NCI-H1930 (cell line): ENCODE measurements at regions not wholly inside any gene's neighbourhood (a gene's known extent, or its start where the extent isn't known, plus 50 kb on each side); places are given as distances from the start of the nearest gene placed in this dataset.
"Not testable (repeated sequence)": the region's sequence is repeated elsewhere in the genome, so short reads cannot be mapped to it uniquely, and the experiment has no call there.

Experiments used
- DNase-seq, 2 experiments: peaks; one replicate each; lab custom pipeline; 2025; lab: John Stamatoyannopoulos, UW

DNA sequence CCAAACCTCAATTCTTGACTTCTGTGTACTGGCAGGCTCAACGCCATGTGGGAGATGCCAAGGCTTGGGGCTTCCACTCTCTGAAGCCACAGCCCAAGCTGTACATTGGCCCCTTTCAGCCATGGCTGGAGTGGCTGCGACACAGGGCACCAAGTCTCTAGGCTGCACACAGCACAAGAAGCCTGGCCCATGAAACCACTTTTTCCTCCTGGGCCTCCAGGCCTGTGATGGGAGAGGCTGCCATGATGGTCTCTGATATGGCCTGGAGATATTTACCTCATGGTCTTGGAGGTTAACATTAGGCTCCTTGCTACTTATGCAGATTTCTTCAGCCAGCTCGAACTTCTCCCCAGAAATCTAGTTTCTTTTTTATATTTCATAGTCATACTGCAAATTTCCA lies 724.1 kb downstream of the RNF144A start:
- not testable (repeated sequence) for DNase-seq

GRCh38 chr2:7646024-7646423 lies 728.8 kb downstream of the RNF144A start:
- DNase-seq = no peak

- no peak for DNase-seq
These were observed 729.4 kb downstream of the RNF144A start for GRCh38 chr2:7646661-7647060.

- no peak for DNase-seq
These were observed 731.1 kb downstream of the RNF144A start for GRCh38 chr2:7648221-7648795.

GRCh38 chr2:7649461-7650228 lies 732.4 kb downstream of the RNF144A start:
- DNase-seq = no peak

DNA sequence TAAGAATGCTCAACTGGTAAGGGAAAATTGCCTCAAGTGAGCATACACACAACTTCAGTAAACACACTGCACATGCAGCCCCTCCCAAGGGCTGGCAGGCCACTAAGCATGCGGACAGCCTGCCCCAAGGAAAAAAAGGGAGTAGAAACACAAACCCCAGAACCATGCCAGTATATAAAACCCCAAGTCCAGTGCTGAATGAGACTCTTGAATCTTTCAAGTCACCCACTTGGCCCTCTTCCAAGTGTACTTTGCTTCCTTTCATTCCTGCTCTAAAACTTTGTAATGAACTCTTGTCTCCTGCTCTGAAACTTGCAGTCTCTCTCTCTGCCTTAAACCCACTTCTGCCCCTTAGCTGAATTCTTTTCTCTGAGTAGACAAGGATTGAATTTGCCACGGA lies 736.4 kb downstream of the RNF144A start:
- no peak for DNase-seq

DNA sequence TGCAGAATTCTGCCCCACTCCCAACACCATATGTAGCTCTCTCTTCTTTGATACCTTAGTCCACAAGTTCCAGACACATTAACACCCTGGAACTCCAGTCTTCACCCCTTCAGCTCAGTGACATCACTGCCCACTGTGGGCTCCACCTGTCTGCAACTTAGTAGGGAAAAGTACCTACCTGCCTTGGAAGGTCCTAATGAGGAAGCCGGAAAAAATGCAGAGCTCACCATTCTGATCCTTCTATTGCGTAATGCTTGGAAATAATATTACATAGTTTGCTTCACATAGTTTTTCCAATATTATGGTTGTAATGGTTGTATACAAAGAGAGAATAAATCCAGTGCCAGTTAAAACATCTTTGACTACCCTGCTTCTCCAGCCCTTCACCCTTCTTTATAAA lies 738.4 kb downstream of the RNF144A start:
- no peak for DNase-seq

GRCh38 chr2:7657526-7657925 lies 740.3 kb downstream of the RNF144A start:
- not testable (repeated sequence) for DNase-seq

DNA sequence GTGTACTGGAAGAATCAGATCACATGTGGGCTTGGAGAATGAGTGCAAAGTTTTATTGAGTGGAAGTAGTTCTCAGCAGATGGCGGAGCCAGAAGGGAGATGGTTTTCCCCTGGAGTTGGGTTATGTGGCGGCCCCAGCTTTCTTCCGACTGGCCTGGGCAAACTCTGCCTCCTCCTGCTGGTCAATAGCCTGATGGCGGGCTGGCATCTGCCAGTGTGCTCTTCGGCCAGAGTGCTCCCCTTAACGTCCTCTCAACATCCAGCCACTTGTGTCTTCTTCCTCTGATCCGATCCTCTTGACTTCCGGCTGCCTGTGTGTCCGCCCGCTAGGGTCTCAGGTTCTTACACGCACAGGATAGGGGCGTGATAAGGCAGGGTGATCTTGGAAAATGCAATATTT lies 741.3 kb downstream of the RNF144A start:
- no peak for DNase-seq

GRCh38 chr2:7660816-7661215 lies 743.6 kb downstream of the RNF144A start:
- DNase-seq = no peak

GRCh38 chr2:7661502-7661901 lies 744.3 kb downstream of the RNF144A start:
- DNase-seq = no peak

- no peak for DNase-seq
These were observed 748.7 kb downstream of the RNF144A start for GRCh38 chr2:7665880-7666279.

GRCh38 chr2:7666596-7667259 lies 749.5 kb downstream of the RNF144A start:
- DNase-seq = no peak

- no peak for DNase-seq
These were observed 750.1 kb downstream of the RNF144A start for GRCh38 chr2:7667260-7667757.

- no peak for DNase-seq
These were observed 753.9 kb downstream of the RNF144A start for GRCh38 chr2:7670905-7671641.

GRCh38 chr2:7672027-7672684 lies 754.9 kb downstream of the RNF144A start:
- no peak for DNase-seq

DNA sequence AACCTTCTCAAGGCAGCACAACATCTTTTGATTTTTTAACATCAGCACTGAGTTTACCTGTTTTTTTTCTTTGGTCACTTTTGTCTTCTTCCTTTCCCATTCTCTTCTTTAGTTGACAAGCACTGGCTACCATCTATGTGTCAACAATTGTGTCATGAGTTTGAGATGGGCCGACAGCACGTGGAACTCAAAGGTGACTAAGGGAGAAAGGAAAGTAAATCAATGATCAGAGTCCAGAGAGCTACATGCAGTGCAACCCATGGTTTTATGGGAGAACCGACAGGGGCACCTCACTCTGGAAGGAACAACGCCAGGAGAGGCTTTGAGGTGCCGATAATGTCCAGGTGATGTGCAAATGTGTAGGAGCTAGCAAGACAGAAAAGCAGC lies 755.5 kb downstream of the RNF144A start:
- no peak for DNase-seq

DNA sequence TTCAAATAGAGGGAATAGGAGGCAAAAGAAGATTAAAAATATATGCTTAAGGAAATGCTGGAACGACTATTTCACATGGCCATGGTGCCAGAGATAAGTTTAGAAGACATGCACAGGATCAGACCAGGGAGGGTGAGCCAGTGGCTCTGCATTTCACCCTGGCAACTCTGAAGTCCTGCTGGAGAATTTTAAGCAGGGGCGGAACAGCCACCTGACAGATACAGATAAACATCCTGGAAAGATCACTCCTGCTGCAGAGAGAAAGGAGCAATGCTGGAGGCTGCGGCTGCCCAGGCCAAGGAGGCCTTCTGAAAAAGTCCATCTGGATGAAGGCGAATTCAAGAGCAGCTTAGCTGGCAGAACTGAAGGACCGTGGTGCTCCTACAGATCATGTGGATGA lies 755.9 kb downstream of the RNF144A start:
- DNase-seq = no peak

GRCh38 chr2:7673853-7674252 lies 756.6 kb downstream of the RNF144A start:
- DNase-seq = no peak

DNA sequence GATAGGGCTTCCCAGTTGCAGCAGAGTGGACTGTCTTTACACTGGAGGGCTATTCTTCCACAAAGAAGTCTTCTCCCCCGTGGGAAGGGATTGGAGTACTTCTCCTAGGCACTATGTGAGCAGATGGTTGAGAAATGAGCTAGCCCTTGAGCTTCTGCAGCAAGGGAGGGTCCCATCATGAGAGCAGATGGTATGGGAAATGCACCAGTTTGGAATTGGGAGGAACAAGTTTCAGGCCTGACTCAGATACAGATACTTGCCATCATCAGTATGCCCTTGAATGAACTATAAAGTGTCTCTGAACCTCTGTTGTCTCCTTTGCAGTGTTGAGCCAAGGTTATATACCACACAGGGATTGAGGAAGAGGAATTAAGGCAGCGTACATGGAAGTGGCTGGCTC lies 757.4 kb downstream of the RNF144A start:
- DNase-seq = no peak

DNA sequence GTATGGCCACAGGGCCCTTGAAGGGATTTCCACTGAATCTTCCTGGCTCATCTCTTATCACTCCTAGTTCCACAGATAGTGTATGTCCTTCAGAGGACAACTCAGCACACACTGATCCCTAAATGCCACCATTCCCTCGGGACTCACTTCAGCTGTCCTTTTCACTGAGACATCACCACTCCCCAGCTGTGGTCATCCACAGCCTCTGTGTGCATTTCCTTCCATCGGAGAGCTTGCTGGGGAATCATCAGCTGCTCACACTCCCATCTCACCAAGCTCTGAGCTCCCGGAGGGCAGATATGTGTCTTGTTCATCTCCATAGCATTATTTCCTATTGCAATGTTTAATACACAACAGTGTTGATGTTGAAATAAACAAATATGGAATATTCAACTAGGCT lies 759.5 kb downstream of the RNF144A start:
- DNase-seq = no peak

DNA sequence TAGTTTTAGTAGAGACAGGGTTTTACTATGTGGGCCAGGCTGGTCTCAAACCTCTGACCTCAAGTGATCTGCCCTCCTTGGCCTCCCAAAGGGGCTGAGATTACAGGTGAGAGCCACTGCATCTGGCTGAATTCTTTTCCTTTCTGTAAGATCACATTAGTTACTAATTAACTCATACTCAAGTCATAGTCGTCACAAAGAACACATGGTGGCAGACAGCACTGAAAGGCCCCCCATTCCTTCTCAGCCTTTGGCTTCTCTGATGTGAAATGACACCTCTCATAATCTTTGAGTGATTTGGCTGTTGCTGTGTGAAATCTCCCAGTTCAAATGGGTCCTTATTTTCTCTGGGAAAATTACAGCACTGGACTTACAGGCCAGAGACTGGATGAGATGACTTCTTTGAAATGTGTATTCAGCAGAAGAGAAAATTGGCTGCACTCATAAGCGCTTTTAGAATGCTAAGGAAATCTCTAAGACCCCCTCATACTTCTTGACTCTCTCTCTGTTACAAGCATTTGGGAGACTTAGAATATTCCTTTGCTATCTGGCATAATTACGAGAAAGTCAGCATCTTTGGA lies 764.8 kb downstream of the RNF144A start:
- no peak for DNase-seq
